G401.6 (cell line): ENCODE measurements at regions not wholly inside any gene's neighbourhood (a gene's known extent, or its start where the extent isn't known, plus 50 kb on each side); places are given as distances from the start of the nearest gene placed in this dataset.

Experiments
- FAIRE-seq: peaks from 2 replicates; lab custom pipeline; 2012; peaks lifted over from hg19 to GRCh38; lab: Jason Lieb, UNC

- FAIRE-seq = no peak
Observed at GRCh38 chr3:161555320-161555719, 58.7 kb downstream of the OTOL1 start.

- FAIRE-seq = no peak
Observed at GRCh38 chr3:161556533-161556932, 59.9 kb downstream of the OTOL1 start.

- FAIRE-seq = no peak
Observed at GRCh38 chr3:161556941-161557340, 60.3 kb downstream of the OTOL1 start.

- FAIRE-seq = no peak
Observed at GRCh38 chr3:161557445-161558150, 61.0 kb downstream of the OTOL1 start.

- FAIRE-seq = no peak
Observed at GRCh38 chr3:161558236-161558635, 61.6 kb downstream of the OTOL1 start.

GRCh38 chr3:161559177-161559998, 62.8 kb downstream of the OTOL1 start:
- peak; percentile 89 for FAIRE-seq

GRCh38 chr3:161560008-161560637, 63.5 kb downstream of the OTOL1 start:
- FAIRE-seq = no peak

GRCh38 chr3:161567577-161568361, 71.2 kb downstream of the OTOL1 start:
- no peak for FAIRE-seq

GRCh38 chr3:161568671-161569070, 72.1 kb downstream of the OTOL1 start:
- FAIRE-seq = no peak

- no peak for FAIRE-seq
Observed at GRCh38 chr3:161571951-161572350, 75.3 kb downstream of the OTOL1 start.

GRCh38 chr3:161573136-161573535, 76.5 kb downstream of the OTOL1 start:
- FAIRE-seq = no peak

- FAIRE-seq = no peak
Observed at GRCh38 chr3:161575901-161576300, 79.3 kb downstream of the OTOL1 start.

GRCh38 chr3:161576311-161576710, 79.7 kb downstream of the OTOL1 start:
- FAIRE-seq = no peak

- FAIRE-seq = no peak
Observed at GRCh38 chr3:161576714-161577510, 80.3 kb downstream of the OTOL1 start.

- no peak for FAIRE-seq
Observed at GRCh38 chr3:161577662-161578061, 81.1 kb downstream of the OTOL1 start.

- FAIRE-seq = no peak
Observed at GRCh38 chr3:161579395-161580126, 83.0 kb downstream of the OTOL1 start.

GRCh38 chr3:161585922-161586321, 89.3 kb downstream of the OTOL1 start:
- FAIRE-seq = no peak

- FAIRE-seq = no peak
Observed at GRCh38 chr3:161586556-161587235, 90.1 kb downstream of the OTOL1 start.

GRCh38 chr3:161598639-161599038, 102.0 kb downstream of the OTOL1 start:
- no peak for FAIRE-seq

GRCh38 chr3:161599697-161600096, 103.1 kb downstream of the OTOL1 start:
- no peak for FAIRE-seq
